ENCODE measurements at regions not wholly inside any gene's neighbourhood (a gene's known extent, or its start where the extent isn't known, plus 50 kb on each side); places are given as distances from the start of the nearest gene placed in this dataset.

DNA sequence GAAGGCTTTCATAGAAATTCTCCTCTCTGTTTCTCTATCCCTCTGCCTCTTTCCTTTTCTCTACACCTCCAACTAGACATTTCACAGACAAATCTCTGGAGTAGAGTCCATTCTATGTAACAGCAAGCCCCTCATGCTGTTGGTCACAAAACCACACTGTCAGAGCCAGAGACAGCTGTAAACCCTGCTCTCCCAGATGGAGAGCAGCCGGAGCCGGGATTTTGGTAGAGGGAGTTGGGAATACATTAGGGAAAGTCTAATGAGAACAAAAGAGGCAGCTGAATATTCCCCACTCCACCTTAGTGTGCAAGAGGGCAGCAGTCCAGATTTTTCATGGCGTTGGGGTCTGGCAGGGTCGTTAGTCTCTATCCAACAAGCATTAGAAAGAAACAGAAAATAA is 68.3 kb upstream of the EDN1 start:
- DNase-seq, result no peak

DNA sequence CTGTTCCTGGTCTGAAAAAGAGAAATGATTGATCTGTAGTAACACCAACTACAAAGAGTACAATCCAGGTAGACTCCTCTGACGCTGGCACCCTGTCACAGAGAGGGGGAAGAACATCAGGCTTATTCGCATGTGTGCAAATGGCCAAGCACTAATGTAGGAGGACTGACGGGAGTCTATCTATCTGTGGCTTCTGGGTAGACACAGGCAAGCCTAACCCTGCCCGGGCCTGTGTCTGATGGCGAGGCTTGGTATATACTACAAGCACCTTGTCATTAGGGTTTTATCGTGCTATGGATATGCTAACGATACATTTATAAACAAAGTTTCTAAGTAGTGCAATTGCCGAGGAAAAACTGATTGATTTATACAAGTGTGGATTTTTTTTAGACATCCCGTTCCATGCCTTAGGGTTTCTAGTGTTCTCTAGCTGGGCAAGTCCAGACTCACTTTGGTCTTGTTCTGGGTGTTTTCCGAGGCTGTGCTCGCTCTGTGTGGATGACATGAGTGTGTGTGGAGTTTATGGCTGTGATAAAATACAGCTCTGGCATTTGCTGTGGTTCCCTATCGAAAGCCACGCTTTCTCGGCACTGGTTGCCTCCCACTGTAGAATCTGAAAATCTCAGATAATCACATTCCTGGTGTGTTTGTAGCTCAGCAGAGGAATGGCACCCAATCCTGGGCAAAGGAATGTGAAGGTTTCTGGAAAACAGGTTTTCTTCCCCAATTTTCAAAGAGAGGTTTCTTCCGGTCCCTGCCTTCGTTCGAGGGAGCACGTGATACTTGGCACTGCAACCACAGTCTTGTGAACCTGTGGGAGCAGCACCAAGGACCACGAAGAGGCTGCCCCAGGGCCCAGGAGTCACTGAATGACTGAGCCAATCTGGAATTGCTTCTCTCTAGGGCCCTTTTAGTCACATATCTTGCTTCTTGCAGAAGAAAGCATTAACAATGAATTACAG is 67.5 kb upstream of the EDN1 start:
- DNase-seq, result no peak

DNA sequence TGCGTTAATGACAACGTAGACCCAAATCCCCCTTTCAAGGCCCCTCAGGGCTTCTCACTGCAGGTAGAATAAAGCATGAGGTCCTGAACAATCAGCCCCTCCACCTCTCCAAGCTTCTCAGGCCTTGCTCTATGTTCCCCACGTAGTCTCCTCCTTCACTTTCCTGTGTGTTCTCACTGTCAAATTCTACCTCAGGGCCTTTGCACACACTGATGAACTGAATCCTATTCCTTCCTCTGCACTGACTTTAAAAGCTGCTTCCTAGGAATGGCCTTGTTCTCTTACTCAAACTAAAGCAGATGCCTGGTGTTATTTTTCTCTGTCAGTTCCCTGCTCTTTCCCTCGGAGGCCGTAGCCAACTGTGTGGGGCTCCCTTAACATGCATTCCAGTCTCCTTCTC is 66.8 kb upstream of the EDN1 start:
- no peak for DNase-seq

DNA sequence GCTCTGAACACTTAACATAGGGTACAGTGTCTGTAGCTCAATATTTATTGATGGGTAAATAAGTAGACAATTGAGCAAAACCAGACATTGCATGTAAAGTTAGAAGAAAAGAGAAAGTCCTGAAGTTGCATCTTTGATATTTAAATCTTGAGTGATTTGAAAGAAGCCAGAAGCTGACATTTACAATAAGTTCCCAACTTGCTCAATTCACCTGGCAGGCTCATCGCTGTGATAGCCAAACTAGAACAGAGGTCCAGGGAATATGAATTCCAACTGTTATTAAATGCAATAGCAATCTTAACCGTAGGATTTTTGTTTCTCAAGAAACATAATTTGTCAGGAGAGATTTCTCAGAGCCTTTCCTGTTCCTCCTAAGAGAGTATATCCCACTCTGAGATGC is 65.9 kb upstream of the EDN1 start:
- no peak for DNase-seq

DNA sequence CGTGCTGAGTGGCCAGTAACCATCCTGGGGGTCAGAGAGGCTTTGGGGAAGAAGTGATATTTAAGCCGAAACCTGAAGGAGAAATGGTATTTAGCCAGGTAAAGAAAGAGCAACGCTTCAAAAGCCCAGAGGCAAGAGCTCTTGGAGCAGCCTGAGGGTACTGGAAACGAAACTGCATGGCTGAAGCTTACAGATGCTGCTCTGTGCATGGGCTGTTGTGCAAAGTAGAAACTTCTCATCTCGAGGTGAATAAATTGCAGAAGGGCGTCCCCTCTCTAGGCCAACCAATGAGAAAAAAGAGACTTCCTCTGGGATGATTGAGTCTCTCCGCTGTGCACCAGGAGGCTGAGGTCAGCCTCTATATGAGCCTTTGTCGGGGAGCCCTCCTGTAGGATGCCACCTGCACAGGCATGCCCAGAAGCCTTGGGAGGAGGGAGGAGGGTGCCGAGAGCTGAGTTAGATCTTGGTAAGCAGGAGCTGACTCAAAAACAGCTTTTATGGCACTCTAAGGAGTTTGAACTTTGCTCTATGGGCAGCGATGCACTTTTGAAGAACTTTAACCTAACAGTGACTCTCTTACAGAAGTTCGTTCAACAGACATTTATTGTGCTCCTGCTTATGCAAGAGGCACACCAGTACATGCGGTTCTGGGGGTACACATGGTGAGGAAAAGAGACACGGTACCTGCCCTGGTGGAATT is 61.6 kb upstream of the EDN1 start:
- no peak for DNase-seq

DNA sequence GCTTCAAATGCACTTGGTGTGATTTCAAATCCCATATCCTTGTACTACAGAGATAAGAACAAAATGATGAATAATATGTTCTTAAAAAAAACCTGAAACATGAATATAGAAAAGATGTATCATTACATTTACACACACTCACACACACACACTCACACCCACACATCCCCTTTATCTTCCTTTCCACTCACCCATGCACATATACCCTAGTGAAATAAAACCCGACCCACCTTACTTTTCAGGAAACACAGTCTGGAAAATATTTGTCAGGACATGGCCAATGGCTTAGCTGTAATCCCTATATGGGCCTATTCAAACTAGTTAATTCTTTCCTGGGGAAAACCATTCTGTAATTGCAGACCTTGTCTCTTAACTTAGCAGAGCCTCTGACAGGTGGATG is 60.8 kb upstream of the EDN1 start:
- DNase-seq, result no peak

DNA sequence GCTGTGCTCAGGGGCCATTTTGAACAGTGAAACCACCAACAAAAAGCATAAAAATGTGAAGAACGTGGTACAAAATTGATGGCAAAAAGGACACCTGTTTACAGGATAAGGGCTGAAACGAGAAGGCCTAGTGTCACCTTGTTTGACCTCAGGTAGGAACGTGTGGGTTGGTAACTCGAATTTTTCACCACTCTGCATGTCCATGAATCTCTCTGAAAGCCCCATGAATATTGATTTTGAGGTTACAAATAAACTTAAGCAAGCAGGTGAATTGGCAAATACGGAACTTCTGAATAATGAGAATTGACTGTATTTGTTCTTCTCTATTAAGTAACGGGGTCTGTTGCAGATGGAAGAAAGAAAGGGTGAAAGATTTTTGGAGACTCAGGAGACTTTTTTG is 59.6 kb upstream of the EDN1 start:
- DNase-seq, result no peak

DNA sequence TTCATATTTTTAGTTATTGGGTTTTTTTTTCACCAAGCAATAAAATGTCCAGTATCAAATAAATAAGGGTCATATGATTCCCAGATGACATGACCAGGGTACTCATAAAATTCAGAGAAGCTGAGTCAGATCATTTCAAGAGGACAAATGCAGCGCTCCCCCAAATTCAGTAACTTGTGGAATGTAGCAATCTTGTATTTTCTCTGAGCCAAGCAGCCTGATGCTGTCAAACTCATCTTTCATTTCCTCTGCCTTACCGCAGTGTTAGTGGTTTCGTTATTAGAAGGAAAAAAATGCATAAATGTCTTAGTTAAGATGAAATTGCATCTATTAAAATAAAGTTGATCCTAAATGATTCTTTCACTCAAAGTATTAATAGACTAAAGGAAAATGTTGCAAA is 57.8 kb upstream of the EDN1 start:
- DNase-seq, result no peak

DNA sequence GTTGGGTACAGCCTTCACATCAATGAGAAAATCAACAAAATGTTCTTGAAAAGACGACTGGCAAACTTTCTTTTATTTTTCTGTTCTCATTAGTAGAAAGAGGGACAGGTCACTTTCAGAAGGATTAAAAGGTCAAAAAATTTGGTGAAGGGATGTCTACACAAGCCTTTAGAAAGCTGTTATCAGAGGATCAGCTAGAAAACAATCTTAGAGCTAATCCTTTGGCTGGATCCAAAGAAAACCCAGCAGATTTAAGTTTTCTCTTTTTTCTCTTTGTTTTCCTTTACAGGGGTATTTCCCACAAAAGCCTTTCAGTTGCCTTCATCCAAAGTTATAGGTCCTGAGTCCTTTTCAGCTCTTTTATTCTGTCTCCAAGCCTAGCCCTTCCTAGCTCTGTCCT is 57.3 kb upstream of the EDN1 start:
- DNase-seq, result no peak

DNA sequence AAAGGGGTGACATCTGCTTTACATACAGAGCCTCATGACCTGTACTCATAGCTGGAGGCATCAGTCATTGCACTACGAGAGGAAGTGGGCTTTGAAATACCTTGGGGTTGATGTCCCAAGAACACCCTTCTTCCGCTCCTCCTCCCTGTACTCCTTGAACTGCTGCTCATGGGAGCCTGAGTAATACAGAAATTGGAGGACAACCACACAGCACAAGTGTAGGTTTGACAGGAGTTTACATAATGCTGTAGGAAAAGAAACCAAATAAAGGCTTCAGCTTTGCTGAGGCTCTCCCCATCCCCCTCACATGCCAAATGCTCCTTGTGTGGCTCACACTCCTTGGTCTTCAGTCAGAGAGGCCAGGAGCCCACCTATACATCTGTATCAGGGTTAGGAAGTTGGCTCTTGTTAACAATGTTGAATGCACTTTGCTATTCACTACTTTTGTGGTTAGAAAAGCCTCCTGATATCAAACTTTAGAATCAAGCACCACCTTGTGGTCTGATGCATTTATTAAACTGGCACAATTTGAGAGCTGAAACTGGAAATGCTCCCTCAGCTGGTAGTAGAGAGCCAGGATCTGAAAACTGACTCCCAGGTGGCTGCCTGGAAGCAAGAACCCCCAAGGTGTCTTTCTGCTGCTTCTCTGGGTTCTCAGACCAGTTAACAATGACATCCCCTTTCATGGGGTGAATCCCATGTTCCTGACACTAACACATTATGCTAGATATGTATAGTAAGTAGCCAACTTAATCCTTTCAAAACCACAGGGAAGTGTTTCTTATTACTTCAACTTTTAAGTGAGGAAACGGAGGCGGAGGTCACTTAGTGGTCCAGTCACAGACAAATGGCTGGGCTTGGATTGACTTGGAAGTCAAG is 56.2 kb upstream of the EDN1 start:
- DNase-seq, result peak; percentile 10

DNA sequence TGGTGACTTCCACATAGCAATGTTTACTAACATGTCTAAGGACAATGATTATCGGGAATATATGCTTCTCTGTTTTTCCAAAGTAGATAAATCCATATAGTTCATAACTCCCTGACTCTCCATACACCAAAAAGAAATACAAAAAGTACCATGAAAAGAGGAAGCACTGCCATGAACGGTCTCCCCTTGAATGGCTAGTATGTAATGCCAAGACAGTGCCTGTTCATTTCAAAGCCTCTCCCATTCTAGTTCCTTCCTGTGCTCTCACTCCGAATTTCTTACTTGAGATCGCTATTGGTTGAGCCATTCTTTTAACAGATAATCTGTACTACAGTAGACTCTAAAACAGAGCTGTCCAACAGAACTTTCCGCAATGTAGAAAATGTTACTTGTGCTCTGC is 54.8 kb upstream of the EDN1 start:
- no peak for DNase-seq

DNA sequence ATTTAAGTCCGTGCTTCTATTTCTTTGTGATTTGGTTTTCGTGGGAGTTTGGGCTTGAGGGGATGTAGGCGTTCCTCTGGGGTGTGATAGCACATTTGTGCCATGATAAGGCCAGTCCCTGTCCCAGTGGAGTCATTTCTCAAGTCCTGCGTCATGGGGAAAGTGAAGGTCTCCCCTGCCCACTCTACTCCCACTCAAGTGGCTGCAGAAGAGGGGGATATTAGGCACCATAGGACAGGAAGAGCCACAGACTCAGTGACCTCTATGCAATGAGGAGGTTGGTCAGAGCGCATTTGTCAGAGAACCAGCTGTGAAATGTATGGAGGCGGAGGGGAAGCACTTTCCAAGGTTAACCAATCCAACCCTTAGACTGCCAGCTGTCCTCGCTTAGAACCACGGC is 51.9 kb upstream of the EDN1 start:
- no peak for DNase-seq
